IgD-negative memory B cell (primary cell): ENCODE measurements at regions not wholly inside any gene's neighbourhood (a gene's known extent, or its start where the extent isn't known, plus 50 kb on each side); places are given as distances from the start of the nearest gene placed in this dataset.

Experiments
- H3K27ac Mint-ChIP-seq, 3 donors: one replicate each; pipeline ENCODE4 v1.8.0; 2020 to 2022; ENCODE audit warnings: mild to moderate bottlenecking in 3 of 3, mixed read lengths in 3 of 3, moderate library complexity in 1 of 3
- H3K27me3 Mint-ChIP-seq: one replicate; pipeline ENCODE4 v1.8.0; 2021; ENCODE audit warnings: mixed read lengths
- H3K36me3 Mint-ChIP-seq: one replicate; pipeline ENCODE4 v1.8.0; 2020; ENCODE audit warnings: mild to moderate bottlenecking, mixed read lengths
- H3K4me1 Mint-ChIP-seq, 3 donors: one replicate each; pipeline ENCODE4 v1.8.0; 2020 to 2022; ENCODE audit warnings: mixed read lengths in 3 of 3, mild to moderate bottlenecking in 1 of 3
- H3K4me3 Mint-ChIP-seq, 4 donors: one replicate each; pipeline ENCODE4 v1.8.0; 2020 to 2022; ENCODE audit warnings: mild to moderate bottlenecking in 4 of 4, mixed read lengths in 4 of 4, moderate library complexity in 3 of 4
- H3K9me3 Mint-ChIP-seq, 3 donors: one replicate each; pipeline ENCODE4 v1.8.0; 2020 to 2021; ENCODE audit warnings: mixed read lengths in 3 of 3, mild to moderate bottlenecking in 1 of 3

DNA sequence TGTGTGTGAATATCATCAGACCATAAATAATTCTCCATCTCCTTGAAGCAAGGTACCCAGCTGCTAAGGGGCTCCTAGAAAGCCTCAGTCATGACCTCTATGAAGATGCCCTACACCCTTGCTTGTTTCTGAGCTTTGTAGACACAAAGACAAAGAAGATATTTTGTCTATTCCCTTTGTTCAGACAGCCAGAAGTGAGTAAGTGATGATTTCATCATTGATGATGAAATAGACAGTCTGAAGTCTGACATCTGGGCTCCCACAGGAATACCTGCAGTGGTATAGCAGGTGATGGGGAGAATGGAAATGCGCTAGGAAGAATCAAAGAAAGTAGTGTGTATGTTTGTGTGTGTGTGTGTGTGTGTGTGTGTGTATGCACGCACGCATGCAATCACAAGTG lies 82.2 kb upstream of the DPT start:
- no peak overlapping the region for H3K4me3 Mint-ChIP-seq
- no peaks in the 10 kb centered on the region for H3K4me1 Mint-ChIP-seq
- H3K36me3 Mint-ChIP-seq, result no peaks in the 10 kb centered on the region
- peaks cover 4% of the 10 kb centered on the region for H3K27me3 Mint-ChIP-seq
- H3K9me3 Mint-ChIP-seq, result peaks cover 0 to 2% (median 0%) of the 10 kb centered on the region in 3 donors
- no peak overlapping the region for H3K27ac Mint-ChIP-seq

DNA sequence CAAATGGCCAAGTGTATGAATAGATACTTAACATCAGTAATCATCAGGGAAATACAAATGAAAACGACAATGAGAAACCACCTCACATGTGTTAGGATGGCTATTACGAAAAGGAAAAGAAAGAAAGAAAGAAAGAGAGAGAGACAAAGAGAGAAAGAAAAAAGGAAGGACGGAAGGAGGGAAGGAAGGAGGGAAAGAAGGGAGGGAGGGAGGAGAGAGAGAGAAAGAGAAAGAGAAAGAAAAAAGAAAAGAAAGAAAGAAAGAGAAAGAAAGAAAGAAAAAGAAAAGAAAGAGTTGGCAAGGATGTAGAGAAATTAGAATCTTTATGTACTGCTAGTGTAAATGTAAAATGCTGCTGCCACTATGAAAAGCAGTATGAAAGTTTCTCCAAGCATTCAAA lies 90.7 kb upstream of the DPT start:
- H3K4me3 Mint-ChIP-seq, result no peak overlapping the region
- H3K9me3 Mint-ChIP-seq, result peaks cover 0 to 2% (median 0%) of the 10 kb centered on the region in 3 donors
- H3K36me3 Mint-ChIP-seq, result no peaks in the 10 kb centered on the region
- no peak overlapping the region for H3K27ac Mint-ChIP-seq
- no peaks in the 10 kb centered on the region for H3K4me1 Mint-ChIP-seq
- no peaks in the 10 kb centered on the region for H3K27me3 Mint-ChIP-seq

- Mint-ChIP-seq H3K9me3 (peaks cover 0 to 4% (median 0%) of the 10 kb centered on the region in 3 donors), H3K27ac (no peak overlapping the region), H3K36me3 (no peaks in the 10 kb centered on the region), H3K27me3 (no peaks in the 10 kb centered on the region), H3K4me1 (no peaks in the 10 kb centered on the region), H3K4me3 (no peak overlapping the region)
Measured at GRCh38 chr1:168821434-168821833, 92.4 kb upstream of the DPT start.

DNA sequence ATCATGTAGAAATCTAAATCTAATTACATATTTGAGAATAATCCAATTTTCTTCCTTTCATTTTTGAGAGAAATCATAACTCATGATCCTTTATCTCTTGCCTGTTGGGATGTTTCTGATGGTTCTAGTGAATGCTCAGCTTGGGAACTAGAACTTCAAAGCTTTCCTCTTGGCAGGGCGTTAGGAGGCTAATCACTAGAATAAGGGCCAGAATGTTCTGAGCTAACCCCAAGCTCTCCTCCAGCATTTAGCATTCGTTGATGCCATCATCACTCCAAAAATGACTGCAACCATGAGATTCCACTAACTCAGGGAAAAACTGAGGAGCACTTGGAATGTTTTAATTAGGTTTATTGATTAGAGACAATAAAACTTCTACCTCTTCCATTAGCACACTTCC lies 93.9 kb upstream of the DPT start:
- Mint-ChIP-seq H3K4me3 (no peak overlapping the region), H3K4me1 (no peaks in the 10 kb centered on the region), H3K27me3 (no peaks in the 10 kb centered on the region), H3K27ac (no peak overlapping the region), H3K9me3 (peaks cover 0 to 2% (median 0%) of the 10 kb centered on the region in 3 donors), H3K36me3 (no peaks in the 10 kb centered on the region)

DNA sequence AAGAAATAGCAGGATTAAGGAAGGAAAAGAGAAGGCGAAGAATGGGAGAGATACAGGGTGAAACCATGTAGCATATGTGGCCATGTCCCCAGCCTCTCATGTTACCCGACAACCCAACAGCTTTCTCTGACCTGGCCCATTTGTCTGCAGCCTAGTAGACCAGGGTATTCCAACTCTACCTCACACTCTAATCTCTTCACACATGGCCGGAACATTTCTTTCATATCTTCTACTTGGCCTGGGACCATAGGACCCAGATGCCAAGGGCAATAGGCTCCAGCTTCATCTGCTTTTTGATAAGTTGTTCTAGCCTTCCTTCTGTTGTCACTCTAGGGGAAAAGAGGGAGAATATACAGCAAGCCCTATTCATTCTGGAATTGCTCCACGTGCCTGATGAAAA lies 95.0 kb upstream of the DPT start:
- H3K9me3 Mint-ChIP-seq, result peaks cover 0 to 2% (median 0%) of the 10 kb centered on the region in 3 donors
- H3K27ac Mint-ChIP-seq, result no peak overlapping the region
- no peaks in the 10 kb centered on the region for H3K36me3 Mint-ChIP-seq
- no peak overlapping the region for H3K4me3 Mint-ChIP-seq
- H3K4me1 Mint-ChIP-seq, result no peaks in the 10 kb centered on the region
- no peaks in the 10 kb centered on the region for H3K27me3 Mint-ChIP-seq

- Mint-ChIP-seq H3K4me1 (no peaks in the 10 kb centered on the region), H3K36me3 (no peaks in the 10 kb centered on the region), H3K27ac (no peak overlapping the region), H3K9me3 (peaks cover 0 to 2% (median 0%) of the 10 kb centered on the region in 3 donors), H3K4me3 (no peak overlapping the region), H3K27me3 (no peaks in the 10 kb centered on the region)
Measured at GRCh38 chr1:168824418-168825065, 95.5 kb upstream of the DPT start.

DNA sequence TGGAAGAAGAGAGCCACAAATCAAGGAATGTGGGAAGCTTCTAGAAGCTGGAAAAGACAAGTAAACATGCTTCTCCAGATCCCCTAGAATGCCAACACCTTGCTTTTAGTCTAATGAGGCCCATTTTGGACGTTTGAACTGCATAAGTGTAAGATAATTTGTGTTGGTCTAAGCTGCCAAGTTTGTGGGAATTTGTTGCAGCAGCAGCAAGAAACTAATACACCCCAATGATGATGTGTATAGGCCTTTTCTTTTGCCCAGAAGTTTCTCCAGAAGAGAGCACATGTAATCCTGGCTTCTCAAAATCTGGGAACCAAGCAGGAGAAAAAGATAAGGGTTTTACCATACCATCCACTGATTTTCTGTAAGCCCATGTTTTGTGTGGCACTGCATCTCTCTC lies 96.1 kb upstream of the DPT start:
- H3K27ac Mint-ChIP-seq, result no peak overlapping the region
- H3K4me1 Mint-ChIP-seq, result no peaks in the 10 kb centered on the region

GRCh38 chr1:168825820-168826219 lies 96.8 kb upstream of the DPT start:
- Mint-ChIP-seq H3K9me3 (peaks cover 0 to 2% (median 0%) of the 10 kb centered on the region in 3 donors), H3K27me3 (no peaks in the 10 kb centered on the region), H3K4me1 (no peaks in the 10 kb centered on the region), H3K36me3 (no peaks in the 10 kb centered on the region), H3K4me3 (no peak overlapping the region), H3K27ac (no peak overlapping the region)

More for the DNA sequence above, 96.1 kb upstream of the DPT start:
- H3K9me3 Mint-ChIP-seq, result peaks cover 0 to 2% (median 0%) of the 10 kb centered on the region in 3 donors
- H3K36me3 Mint-ChIP-seq, result no peaks in the 10 kb centered on the region
- no peaks in the 10 kb centered on the region for H3K27me3 Mint-ChIP-seq
- H3K4me3 Mint-ChIP-seq, result no peak overlapping the region

DNA sequence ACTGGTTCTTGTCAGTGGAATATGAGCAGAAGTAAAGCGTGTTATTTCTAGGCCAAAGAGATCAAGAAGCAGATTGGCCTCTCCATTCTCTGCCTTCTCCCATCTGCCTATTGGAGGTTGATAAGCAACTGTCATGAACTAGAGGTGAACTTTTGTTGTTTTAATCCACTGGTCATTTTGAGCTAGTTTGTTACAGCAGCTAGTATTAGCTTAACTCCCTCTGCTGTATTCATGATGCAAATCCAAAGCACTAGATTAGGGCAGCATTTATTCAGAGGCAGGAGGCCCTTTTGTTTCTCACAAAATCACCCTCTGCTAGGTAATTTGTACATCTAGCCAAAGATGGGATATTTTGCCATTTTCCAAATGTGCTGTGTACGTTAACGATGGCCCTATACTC lies 97.3 kb upstream of the DPT start:
- Mint-ChIP-seq H3K27ac (no peak overlapping the region), H3K36me3 (no peaks in the 10 kb centered on the region), H3K4me3 (no peak overlapping the region), H3K9me3 (peaks cover 0 to 2% (median 0%) of the 10 kb centered on the region in 3 donors), H3K27me3 (no peaks in the 10 kb centered on the region), H3K4me1 (no peaks in the 10 kb centered on the region)

- Mint-ChIP-seq H3K4me3 (no peak overlapping the region), H3K4me1 (no peaks in the 10 kb centered on the region), H3K27me3 (peaks cover 4% of the 10 kb centered on the region), H3K9me3 (peaks cover 0 to 2% (median 0%) of the 10 kb centered on the region in 3 donors), H3K27ac (no peak overlapping the region), H3K36me3 (no peaks in the 10 kb centered on the region)
Measured at GRCh38 chr1:168827557-168827956, 98.6 kb upstream of the DPT start.

GRCh38 chr1:168829876-168830275 lies 100.9 kb upstream of the DPT start:
- Mint-ChIP-seq H3K4me1 (no peaks in the 10 kb centered on the region), H3K27me3 (peaks cover 5% of the 10 kb centered on the region), H3K9me3 (peaks cover 0 to 2% (median 0%) of the 10 kb centered on the region in 3 donors), H3K36me3 (no peaks in the 10 kb centered on the region), H3K27ac (no peak overlapping the region), H3K4me3 (no peak overlapping the region)

DNA sequence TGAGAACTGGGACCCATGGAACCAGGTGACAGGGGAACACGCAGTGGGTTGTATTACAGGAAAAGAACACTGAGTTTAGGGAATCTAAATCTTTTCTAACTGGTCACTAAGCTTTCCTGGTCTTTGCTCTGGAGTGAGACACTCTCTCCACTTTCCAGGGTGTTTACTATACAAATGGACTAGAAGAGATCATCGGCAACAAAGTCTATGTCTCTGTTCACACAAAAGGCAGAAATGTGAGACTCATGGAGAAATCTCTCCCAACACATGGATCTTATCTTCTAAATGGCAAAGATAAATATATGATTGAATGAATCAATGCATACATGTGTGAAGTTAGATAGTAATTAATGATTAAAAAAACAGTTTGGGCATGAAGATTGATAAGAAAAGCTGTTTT lies 101.6 kb upstream of the DPT start:
- Mint-ChIP-seq H3K36me3 (no peaks in the 10 kb centered on the region), H3K4me1 (peaks cover 0 to 1% (median 0%) of the 10 kb centered on the region in 3 donors), H3K4me3 (no peak overlapping the region), H3K27me3 (peaks cover 5% of the 10 kb centered on the region), H3K9me3 (no peaks in the 10 kb centered on the region), H3K27ac (no peak overlapping the region)

- Mint-ChIP-seq H3K9me3 (no peaks in the 10 kb centered on the region), H3K4me1 (peaks cover 0 to 1% (median 0%) of the 10 kb centered on the region in 3 donors), H3K36me3 (no peaks in the 10 kb centered on the region), H3K27me3 (peaks cover 5% of the 10 kb centered on the region), H3K27ac (no peak overlapping the region), H3K4me3 (no peak overlapping the region)
Measured at GRCh38 chr1:168832661-168833060, 103.7 kb upstream of the DPT start.

GRCh38 chr1:168833362-168833761 lies 104.4 kb upstream of the DPT start:
- Mint-ChIP-seq H3K27me3 (peaks cover 5% of the 10 kb centered on the region), H3K27ac (no peak overlapping the region), H3K4me1 (peaks cover 0 to 1% (median 0%) of the 10 kb centered on the region in 3 donors), H3K9me3 (no peaks in the 10 kb centered on the region), H3K36me3 (no peaks in the 10 kb centered on the region), H3K4me3 (no peak overlapping the region)

- H3K27me3 Mint-ChIP-seq, result peaks cover 5% of the 10 kb centered on the region
- H3K9me3 Mint-ChIP-seq, result no peaks in the 10 kb centered on the region
- H3K36me3 Mint-ChIP-seq, result no peaks in the 10 kb centered on the region
- H3K27ac Mint-ChIP-seq, result no peak overlapping the region
- no peak overlapping the region for H3K4me3 Mint-ChIP-seq
- peaks cover 0 to 1% (median 0%) of the 10 kb centered on the region in 3 donors for H3K4me1 Mint-ChIP-seq
Measured at GRCh38 chr1:168833801-168834224, 104.8 kb upstream of the DPT start.

GRCh38 chr1:168834225-168834872 lies 105.3 kb upstream of the DPT start:
- Mint-ChIP-seq H3K4me3 (no peak overlapping the region), H3K4me1 (peaks cover 0 to 1% (median 0%) of the 10 kb centered on the region in 3 donors), H3K27me3 (peaks cover 5% of the 10 kb centered on the region), H3K27ac (no peak overlapping the region), H3K36me3 (no peaks in the 10 kb centered on the region), H3K9me3 (no peaks in the 10 kb centered on the region)
